Prostate gland (tissue), 2 donors: ENCODE measurements at regions not wholly inside any gene's neighbourhood (a gene's known extent, or its start where the extent isn't known, plus 50 kb on each side); places are given as distances from the start of the nearest gene placed in this dataset.
"Not testable (repeated sequence)": the region's sequence is repeated elsewhere in the genome, so short reads cannot be mapped to it uniquely, and the experiment has no call there.

Source experiments
- DNase-seq: peaks from one replicate; pipeline ENCODE4 v3.0.0-alpha.2; 2019; ENCODE audit warnings: low spot score
- H3K27ac ChIP-seq, 2 donors: fragments of 200-600 bp; sonication (generic); 2 replicates each; pipeline ENCODE4 v1.5.1; 2017 to 2019
- H3K27me3 ChIP-seq: fragments of 200-600 bp; sonication (generic); replicated peaks from 2 replicates; pipeline ENCODE4 v1.5.1; 2019; ENCODE audit not compliant: insufficient read depth
- H3K36me3 ChIP-seq, 2 donors: fragments of 200-600 bp; sonication (generic); 1 replicate in 1 of 2; 2 replicates in 1 of 2; pipeline versions ENCODE4 v1.5.1 to v1.8.1; 2017 to 2019
- H3K4me1 ChIP-seq: fragments of 200-600 bp; sonication (generic); replicated peaks from 2 replicates; pipeline ENCODE4 v1.5.1; 2019
- H3K4me3 ChIP-seq, 2 donors: fragments of 200-600 bp; sonication (generic); 2 replicates each; pipeline ENCODE4 v1.5.1; 2017 to 2019
- H3K9me3 ChIP-seq: fragments of 200-600 bp; sonication (generic); 2 replicates; pipeline ENCODE4 v1.5.1; 2017
- POLR2A ChIP-seq: fragments of 450-650 bp; IDR thresholded peaks from one replicate; pipeline ENCODE4 v1.6.1; 2016; ENCODE audit warnings: antibody characterized with exemption, mild to moderate bottlenecking
- POLR2AphosphoS5 ChIP-seq: sonication (generic); formaldehyde crosslinking; IDR thresholded peaks from one replicate; pipeline ENCODE4 v1.6.1; 2017; ENCODE audit warnings: antibody characterized with exemption
- WGBS: methylation state at CpG from one replicate; pipeline ENCODE4 v1.1.5; 2018; 5-methylcytosine and 5-hydroxymethylcytosine counted together
- intact Hi-C: fragments of 100-400 bp; cut with DNase I; formaldehyde crosslinking; loops from one replicate; pipeline ENCODE4 v1.14.2; 2022
- TF ChIP-seq, protein P1 (sequence below), 4 experiments: fragments of 200-600 bp in 2 of 4; fragments of 450-650 bp in 2 of 4; sonication (generic) in 2 of 4; IDR thresholded peaks; 1 replicate in 3 of 4; 2 replicates in 1 of 4; pipeline ENCODE4 v1.5.1; 2016 to 2019; ENCODE audit warnings: antibody characterized with exemption in 4 of 4, mild to moderate bottlenecking in 2 of 4, moderate library complexity in 2 of 4

DNA sequence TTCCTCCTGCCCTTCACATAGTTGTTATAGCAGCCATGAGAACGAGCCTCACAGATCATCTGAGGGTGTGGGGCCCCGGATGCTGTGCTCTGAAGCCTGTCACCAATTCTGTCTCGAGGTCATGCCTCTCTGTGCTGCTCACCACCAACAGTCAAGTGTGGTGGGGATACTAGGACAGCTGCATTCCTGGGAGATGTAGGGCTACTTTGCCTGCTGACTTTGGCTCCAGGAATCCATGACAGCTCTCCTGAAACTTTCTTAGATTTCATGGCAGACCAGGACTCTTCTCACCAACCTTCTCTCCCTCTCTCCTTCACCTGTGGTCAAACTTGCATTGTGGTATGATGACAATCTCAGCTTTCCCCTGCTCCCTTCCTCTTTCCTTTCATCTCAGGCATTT, 395.9 kb downstream of the PSAT1 start:
- intact Hi-C loops = no loop called here
- no peak overlapping the region for H3K4me3 ChIP-seq
- H3K27me3 ChIP-seq = no peaks in the 10 kb centered on the region
- H3K27ac ChIP-seq = no peak overlapping the region
- no peaks in the 10 kb centered on the region for H3K36me3 ChIP-seq
- whole genome bisulfite sequencing = 76% methylated on average over 3 of the region's 3 CpGs
- TF ChIP-seq, protein P1, sequence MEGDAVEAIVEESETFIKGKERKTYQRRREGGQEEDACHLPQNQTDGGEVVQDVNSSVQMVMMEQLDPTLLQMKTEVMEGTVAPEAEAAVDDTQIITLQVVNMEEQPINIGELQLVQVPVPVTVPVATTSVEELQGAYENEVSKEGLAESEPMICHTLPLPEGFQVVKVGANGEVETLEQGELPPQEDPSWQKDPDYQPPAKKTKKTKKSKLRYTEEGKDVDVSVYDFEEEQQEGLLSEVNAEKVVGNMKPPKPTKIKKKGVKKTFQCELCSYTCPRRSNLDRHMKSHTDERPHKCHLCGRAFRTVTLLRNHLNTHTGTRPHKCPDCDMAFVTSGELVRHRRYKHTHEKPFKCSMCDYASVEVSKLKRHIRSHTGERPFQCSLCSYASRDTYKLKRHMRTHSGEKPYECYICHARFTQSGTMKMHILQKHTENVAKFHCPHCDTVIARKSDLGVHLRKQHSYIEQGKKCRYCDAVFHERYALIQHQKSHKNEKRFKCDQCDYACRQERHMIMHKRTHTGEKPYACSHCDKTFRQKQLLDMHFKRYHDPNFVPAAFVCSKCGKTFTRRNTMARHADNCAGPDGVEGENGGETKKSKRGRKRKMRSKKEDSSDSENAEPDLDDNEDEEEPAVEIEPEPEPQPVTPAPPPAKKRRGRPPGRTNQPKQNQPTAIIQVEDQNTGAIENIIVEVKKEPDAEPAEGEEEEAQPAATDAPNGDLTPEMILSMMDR (IDR thresholded peaks at IDR 0.05) = no peak
- TF ChIP-seq POLR2A (no peak), POLR2AphosphoS5 (no peak)
- no peaks in the 10 kb centered on the region for H3K4me1 ChIP-seq
- H3K9me3 ChIP-seq = no peaks in the 10 kb centered on the region
- DNase-seq = no peak

DNA sequence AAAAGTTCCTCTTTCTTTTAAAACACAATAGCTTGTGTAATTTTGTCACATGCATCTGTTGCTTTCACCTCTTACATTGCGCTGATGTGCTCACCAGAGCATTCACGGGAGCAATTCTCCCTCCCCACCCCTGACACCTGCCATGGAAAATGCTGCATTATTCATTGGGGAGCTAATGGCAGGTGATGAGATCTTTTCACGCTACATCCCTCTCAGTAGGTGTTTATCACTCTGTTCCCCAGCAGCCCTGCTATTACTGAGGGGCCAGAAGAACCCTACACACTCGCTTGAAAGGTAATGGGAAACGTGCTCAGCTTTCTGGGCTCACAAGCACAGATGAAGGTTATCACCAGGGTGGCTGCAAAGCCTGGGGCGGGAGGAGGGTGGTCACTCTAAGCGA, 398.0 kb downstream of the PSAT1 start:
- Histone ChIP-seq H3K9me3 (no peaks in the 10 kb centered on the region), H3K36me3 (no peaks in the 10 kb centered on the region), H3K27me3 (no peaks in the 10 kb centered on the region), H3K4me3 (no peak overlapping the region), H3K27ac (no peak overlapping the region), H3K4me1 (no peaks in the 10 kb centered on the region)
- intact Hi-C loops = no loop called here
- 61% methylated on average over 7 of the region's 7 CpGs for WGBS
- no peak for DNase-seq
- TF ChIP-seq POLR2AphosphoS5 = no peak
- TF ChIP-seq, protein P1 (IDR thresholded peaks at IDR 0.05) = no peak
- no peak for TF ChIP-seq POLR2A

DNA sequence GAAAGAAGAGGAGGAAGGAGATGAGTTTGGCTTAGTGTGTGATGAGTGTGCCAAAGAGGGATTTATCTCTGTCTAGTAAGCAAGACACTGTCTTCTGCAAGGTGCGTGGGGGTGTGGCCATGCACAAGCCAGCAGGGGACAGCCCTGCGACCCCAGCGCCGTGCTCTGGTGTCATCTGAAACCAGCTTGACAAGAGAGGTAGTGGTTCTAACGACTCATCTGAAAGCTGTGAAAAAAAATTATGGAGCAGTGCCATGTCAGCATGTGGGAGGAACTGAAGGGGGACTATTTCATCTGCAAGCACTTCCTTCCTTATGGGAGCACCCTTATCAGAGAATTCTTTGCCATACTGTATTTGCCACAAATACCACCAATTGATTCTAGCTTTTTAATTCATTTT, 398.6 kb downstream of the PSAT1 start:
- Histone ChIP-seq H3K4me3 (no peak overlapping the region), H3K36me3 (no peaks in the 10 kb centered on the region), H3K27ac (no peak overlapping the region), H3K9me3 (no peaks in the 10 kb centered on the region), H3K27me3 (no peaks in the 10 kb centered on the region), H3K4me1 (no peaks in the 10 kb centered on the region)
- TF ChIP-seq, protein P1 (IDR thresholded peaks at IDR 0.05) = no peak
- TF ChIP-seq POLR2A (no peak), POLR2AphosphoS5 (no peak)
- WGBS = 41% methylated on average over 5 of the region's 5 CpGs
- intact Hi-C loops = no loop called here
- no peak for DNase-seq

DNA sequence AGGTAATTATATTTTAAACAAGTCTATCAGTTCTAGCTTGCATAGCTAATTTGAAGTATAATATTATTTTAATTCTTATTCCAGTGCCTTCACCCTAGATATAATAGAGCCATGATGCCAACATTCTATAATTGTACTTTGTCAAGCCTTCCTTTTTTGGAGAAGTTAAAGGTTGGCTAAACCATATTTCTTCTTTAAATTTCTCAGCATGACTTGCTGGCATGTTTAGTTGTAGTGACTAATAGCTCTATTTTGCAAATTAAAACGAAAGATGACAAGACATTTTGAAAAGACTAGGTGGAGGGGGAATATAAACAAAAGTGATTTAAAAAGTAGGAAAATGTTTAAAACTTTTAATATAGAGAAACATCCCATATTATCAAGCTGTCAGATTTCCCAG, 400.7 kb downstream of the PSAT1 start:
- Histone ChIP-seq H3K9me3 (no peaks in the 10 kb centered on the region), H3K36me3 (no peaks in the 10 kb centered on the region), H3K4me1 (no peaks in the 10 kb centered on the region), H3K4me3 (no peak overlapping the region), H3K27me3 (peaks cover 2% of the 10 kb centered on the region), H3K27ac (no peak overlapping the region)
- 32% methylated on average over 1 of the region's 1 CpG for WGBS
- no peak for DNase-seq
- TF ChIP-seq, protein P1 (IDR thresholded peaks at IDR 0.05) = no peak
- TF ChIP-seq POLR2A (no peak), POLR2AphosphoS5 (no peak)
- intact Hi-C loops = no loop called here

DNA sequence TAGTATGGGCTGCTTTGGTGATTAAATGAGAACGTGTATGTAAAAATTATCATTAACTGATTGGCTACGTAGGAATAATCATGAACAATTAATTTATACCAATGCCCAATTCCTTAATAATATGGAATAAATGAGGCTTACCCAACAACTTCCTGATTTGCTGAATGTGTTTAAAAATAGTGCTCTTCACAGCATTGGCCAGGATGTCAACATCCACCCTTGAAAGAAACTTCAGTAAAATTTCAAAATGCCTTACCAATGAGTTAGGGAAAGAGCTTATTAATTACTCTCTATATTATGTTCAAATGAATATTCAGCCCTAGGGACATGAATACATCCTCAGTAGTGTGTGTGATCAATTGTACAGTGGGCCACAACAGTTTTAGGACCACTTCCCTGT, 401.4 kb downstream of the PSAT1 start:
- DNase-seq = no peak
- 91% methylated on average over 2 of the region's 2 CpGs for WGBS
- Histone ChIP-seq H3K27me3 (peaks cover 2% of the 10 kb centered on the region), H3K27ac (no peak overlapping the region), H3K4me3 (no peak overlapping the region), H3K9me3 (no peaks in the 10 kb centered on the region), H3K36me3 (no peaks in the 10 kb centered on the region), H3K4me1 (no peaks in the 10 kb centered on the region)
- intact Hi-C loops = no loop called here
- TF ChIP-seq, protein P1 (IDR thresholded peaks at IDR 0.05) = no peak
- no peak for TF ChIP-seq POLR2AphosphoS5
- TF ChIP-seq POLR2A = no peak

DNA sequence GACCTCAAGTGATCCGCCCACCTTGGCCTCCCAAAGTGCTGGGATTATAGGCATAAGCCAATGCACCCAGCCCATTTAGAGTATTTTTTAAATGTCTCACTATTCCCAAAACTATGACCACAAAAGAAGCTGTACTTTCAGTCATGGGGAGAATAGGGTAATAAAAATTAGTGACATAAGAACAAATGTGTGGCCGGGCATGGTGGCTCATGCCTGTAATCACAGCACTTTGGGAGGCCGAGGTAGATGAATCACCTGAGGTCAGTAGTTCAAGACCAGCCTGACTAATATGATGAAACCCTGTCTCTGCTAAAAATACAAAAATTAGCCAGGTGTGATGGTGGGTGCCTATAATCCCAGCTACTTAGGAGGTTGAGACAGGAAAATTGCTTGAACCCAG, 402.3 kb downstream of the PSAT1 start:
- H3K4me3 ChIP-seq, intact Hi-C loops, H3K4me1 ChIP-seq, H3K36me3 ChIP-seq, H3K27me3 ChIP-seq, H3K9me3 ChIP-seq, DNase-seq, H3K27ac ChIP-seq: not testable (repeated sequence)
- 80% methylated on average over 3 of the region's 3 CpGs for WGBS

DNA sequence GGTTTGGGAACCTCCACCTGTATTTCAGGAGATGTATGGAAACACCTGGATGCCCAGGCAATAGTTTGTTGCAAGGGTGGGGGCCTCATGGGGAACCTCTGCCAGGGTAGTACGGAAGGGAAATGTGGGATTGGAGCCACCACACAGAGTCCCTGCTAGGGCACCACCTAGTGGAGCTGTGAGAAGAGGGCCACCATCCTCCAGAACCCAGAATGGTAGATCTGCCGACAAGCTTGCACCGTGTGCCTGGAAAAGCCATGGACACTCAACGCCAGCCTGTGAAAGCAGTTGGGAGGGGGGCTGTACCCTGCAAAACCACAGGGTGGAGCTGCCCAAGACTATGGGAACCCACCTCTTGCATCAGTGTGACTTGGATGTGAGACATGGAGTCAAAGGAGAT, 407.2 kb downstream of the PSAT1 start:
- H3K9me3 ChIP-seq, H3K4me3 ChIP-seq, intact Hi-C loops, H3K27ac ChIP-seq, H3K36me3 ChIP-seq, H3K27me3 ChIP-seq, DNase-seq, H3K4me1 ChIP-seq: not testable (repeated sequence)
- WGBS = 76% methylated on average over 4 of the region's 4 CpGs
